ENCODE measurements at regions not wholly inside any gene's neighbourhood (a gene's known extent, or its start where the extent isn't known, plus 50 kb on each side); places are given as distances from the start of the nearest gene placed in this dataset.

GRCh38 chr17:51347851-51348584 lies 87.7 kb downstream of the UTP18 start:
- Histone ChIP-seq H3F3A (ENCODE audit: insufficient read depth) (no peaks in the 10 kb centered on the region), H3K4me3 (no peak overlapping the region), H3K36me3 (ENCODE audit: low read depth) (no peaks in the 10 kb centered on the region), H3K9me2 (ENCODE audit: insufficient read depth) (no peaks in the 10 kb centered on the region), H3K4me1 (ENCODE audit: insufficient read depth) (no peaks in the 10 kb centered on the region), H2AFZ (no peak overlapping the region), H3K27ac (no peak overlapping the region), H3K9ac (no peak overlapping the region), H4K20me1 (ENCODE audit: insufficient read depth) (no peaks in the 10 kb centered on the region), H3K4me2 (ENCODE audit: unreplicated experiment) (no peak overlapping the region), H3K9me3 (ENCODE audit: low read depth) (no peaks in the 10 kb centered on the region), H3K27me3 (replicated peaks; ENCODE audit: insufficient read depth) (no peaks in the 10 kb centered on the region; the same call in 1 of the 2 replicates), H3K79me2 (ENCODE audit: insufficient read depth) (no peaks in the 10 kb centered on the region)
- no peak for DNase-seq
- WGBS, 2 experiments (ENCODE audit: low coverage in 1 of 2, low lambda C conversion rate in 2 of 2, missing lambda C conversion rate in 2 of 2), result 37 to 45% methylated on average over 5 of the region's 5 CpGs
- TF ChIP-seq EZH2 (IDR thresholded peaks at IDR 0.05; ENCODE audit: insufficient read depth, poor library complexity, severe bottlenecking) (no peak), EZH2phosphoT487 (IDR thresholded peaks at IDR 0.05; ENCODE audit: insufficient read depth, low read depth) (no peak)
- in situ Hi-C loops (cut with MboI), result no loop called here

- no peaks in the 10 kb centered on the region for H3F3A ChIP-seq (ENCODE audit: insufficient read depth)
- TF ChIP-seq EZH2phosphoT487 (IDR thresholded peaks at IDR 0.05; ENCODE audit: insufficient read depth, low read depth) (no peak), EZH2 (IDR thresholded peaks at IDR 0.05; ENCODE audit: insufficient read depth, poor library complexity, severe bottlenecking) (no peak)
- H3K9me2 ChIP-seq (ENCODE audit: insufficient read depth), result no peaks in the 10 kb centered on the region
- no peak overlapping the region for H3K27ac ChIP-seq
- no peaks in the 10 kb centered on the region for H3K36me3 ChIP-seq (ENCODE audit: low read depth)
- no peak overlapping the region for H3K9ac ChIP-seq
- H3K27me3 ChIP-seq (replicated peaks; ENCODE audit: insufficient read depth), result no peaks in the 10 kb centered on the region; the same call in 1 of the 2 replicates
- H2AFZ ChIP-seq, result no peak overlapping the region
- H3K79me2 ChIP-seq (ENCODE audit: insufficient read depth), result no peaks in the 10 kb centered on the region
- no peak overlapping the region for H3K4me3 ChIP-seq
- in situ Hi-C loops (cut with MboI), result no loop called here
- WGBS, 2 experiments (ENCODE audit: low coverage in 1 of 2, low lambda C conversion rate in 2 of 2, missing lambda C conversion rate in 2 of 2), result 46 to 50% methylated on average over 6 of the region's 6 CpGs
- no peaks in the 10 kb centered on the region for H3K4me1 ChIP-seq (ENCODE audit: insufficient read depth)
- no peak for DNase-seq
- H3K9me3 ChIP-seq (ENCODE audit: low read depth), result no peaks in the 10 kb centered on the region
- no peaks in the 10 kb centered on the region for H4K20me1 ChIP-seq (ENCODE audit: insufficient read depth)
- H3K4me2 ChIP-seq (ENCODE audit: unreplicated experiment), result no peak overlapping the region
Measured at GRCh38 chr17:51351080-51351479, 90.7 kb downstream of the UTP18 start.

- Histone ChIP-seq H3K27me3 (replicated peaks; ENCODE audit: insufficient read depth) (no peaks in the 10 kb centered on the region; the same call in 1 of the 2 replicates), H3K36me3 (ENCODE audit: low read depth) (no peaks in the 10 kb centered on the region), H4K20me1 (ENCODE audit: insufficient read depth) (no peaks in the 10 kb centered on the region), H3K9me2 (ENCODE audit: insufficient read depth) (no peaks in the 10 kb centered on the region), H3F3A (ENCODE audit: insufficient read depth) (no peaks in the 10 kb centered on the region), H3K4me1 (ENCODE audit: insufficient read depth) (no peaks in the 10 kb centered on the region), H3K9me3 (ENCODE audit: low read depth) (no peaks in the 10 kb centered on the region), H2AFZ (no peak overlapping the region), H3K27ac (no peak overlapping the region), H3K4me3 (no peak overlapping the region), H3K79me2 (ENCODE audit: insufficient read depth) (no peaks in the 10 kb centered on the region), H3K9ac (no peak overlapping the region), H3K4me2 (ENCODE audit: unreplicated experiment) (no peak overlapping the region)
- in situ Hi-C loops (cut with MboI), result no loop called here
- peak; percentile 45 for DNase-seq
- TF ChIP-seq EZH2phosphoT487 (IDR thresholded peaks at IDR 0.05; ENCODE audit: insufficient read depth, low read depth) (no peak), EZH2 (IDR thresholded peaks at IDR 0.05; ENCODE audit: insufficient read depth, poor library complexity, severe bottlenecking) (no peak)
- 18 to 37% methylated on average over 3 of the region's 3 CpGs for WGBS, 2 experiments (ENCODE audit: low coverage in 1 of 2, low lambda C conversion rate in 2 of 2, missing lambda C conversion rate in 2 of 2)
Measured at GRCh38 chr17:51351890-51352289, 91.5 kb downstream of the UTP18 start.

GRCh38 chr17:51352798-51353197 lies 92.5 kb downstream of the UTP18 start:
- no peak for DNase-seq
- H3K9me2 ChIP-seq (ENCODE audit: insufficient read depth), result no peaks in the 10 kb centered on the region

More at GRCh38 chr17:51352798-51353197, 92.5 kb downstream of the UTP18 start:
- no peak overlapping the region for H3K4me3 ChIP-seq
- no peak overlapping the region for H3K9ac ChIP-seq
- H3K4me2 ChIP-seq (ENCODE audit: unreplicated experiment), result no peak overlapping the region
- no peaks in the 10 kb centered on the region; the same call in 1 of the 2 replicates for H3K27me3 ChIP-seq (replicated peaks; ENCODE audit: insufficient read depth)
- H2AFZ ChIP-seq, result no peak overlapping the region
- TF ChIP-seq EZH2 (IDR thresholded peaks at IDR 0.05; ENCODE audit: insufficient read depth, poor library complexity, severe bottlenecking) (no peak), EZH2phosphoT487 (IDR thresholded peaks at IDR 0.05; ENCODE audit: insufficient read depth, low read depth) (no peak)
- no peaks in the 10 kb centered on the region for H3K79me2 ChIP-seq (ENCODE audit: insufficient read depth)
- no peaks in the 10 kb centered on the region for H3K4me1 ChIP-seq (ENCODE audit: insufficient read depth)
- no peak overlapping the region for H3K27ac ChIP-seq
- no peaks in the 10 kb centered on the region for H3K9me3 ChIP-seq (ENCODE audit: low read depth)
- WGBS, 2 experiments (ENCODE audit: low coverage in 1 of 2, low lambda C conversion rate in 2 of 2, missing lambda C conversion rate in 2 of 2), result 21 to 27% methylated on average over 1 of the region's 1 CpG
- no peaks in the 10 kb centered on the region for H3K36me3 ChIP-seq (ENCODE audit: low read depth)
- H3F3A ChIP-seq (ENCODE audit: insufficient read depth), result no peaks in the 10 kb centered on the region
- in situ Hi-C loops (cut with MboI), result no loop called here
- H4K20me1 ChIP-seq (ENCODE audit: insufficient read depth), result no peaks in the 10 kb centered on the region
